ENCODE measurements at regions not wholly inside any gene's neighbourhood (a gene's known extent, or its start where the extent isn't known, plus 50 kb on each side); places are given as distances from the start of the nearest gene placed in this dataset.

GRCh38 chr7:115125750-115126149, 203.9 kb downstream of the MDFIC start:
- Histone ChIP-seq H3K27me3 (ENCODE audit: control insufficient read depth in 2 of 2, insufficient read depth in 2 of 2, low read length in 2 of 2) (no peaks in the 10 kb centered on the region), H3K9me1 (ENCODE audit: control insufficient read depth, insufficient read depth, low read length) (no peaks in the 10 kb centered on the region), H3K27ac (ENCODE audit: extremely low read depth, low read depth, low read length) (no peak overlapping the region), H3K79me2 (ENCODE audit: control insufficient read depth, insufficient read depth, low read length) (no peaks in the 10 kb centered on the region), H4K20me1 (replicated peaks; ENCODE audit: control insufficient read depth, insufficient read depth, low read length) (no peaks in the 10 kb centered on the region), H3K9ac (ENCODE audit: insufficient read depth in 1 of 2, low read depth in 2 of 2, low read length in 2 of 2) (no peak overlapping the region), H2AFZ (ENCODE audit: low read depth, low read length) (no peak overlapping the region), H3K9me3 (replicated peaks; ENCODE audit: control insufficient read depth, insufficient read depth, low read depth, low read length) (no peaks in the 10 kb centered on the region), H3K4me2 (ENCODE audit: insufficient read depth, low read length) (no peak overlapping the region), H3K36me3 (ENCODE audit: control insufficient read depth, insufficient read depth, low read length) (no peaks in the 10 kb centered on the region), H3K4me3 (no peak overlapping the region), H3K4me1 (replicated peaks in 1 of 2; ENCODE audit: control insufficient read depth in 2 of 2, insufficient read depth in 2 of 2, low read length in 2 of 2) (no peaks in the 10 kb centered on the region)
- POLR2A ChIA-PET = no interaction called here
- in situ Hi-C loops (cut with MboI) = no loop called here
- BruUV-seq (replicated peaks) = no TSS peak
- ATAC-seq (no peak), DNase-seq (ENCODE audit: extremely low read depth in 1 of 4, low spot score in 3 of 4) (no peak), FAIRE-seq (no peak)
- peak; percentile 93 for TF ChIP-seq MAFF (IDR thresholded peaks at IDR 0.05; ENCODE audit: low read length)
- no peak for TF ChIP-seq SMARCE1 (IDR thresholded peaks at IDR 0.05)
- no peak for TF ChIP-seq TBL1XR1 (IDR thresholded peaks at IDR 0.05; ENCODE audit: low read length in 2 of 2)
- peak; percentile 94 for TF ChIP-seq MAFK (IDR thresholded peaks at IDR 0.05; ENCODE audit: low read length)
- no peak for TF ChIP-seq ZC3H8 (IDR thresholded peaks at IDR 0.05)
- no peak for TF ChIP-seq ZNF79 (CRISPR knock-in tag; IDR thresholded peaks at IDR 0.05; ENCODE audit: low read depth)
- TF ChIP-seq MAFG (tag; conservative IDR thresholded peaks at IDR 0.05) = peak; percentile 86
- no peak for TF ChIP-seq HSF4 (CRISPR knock-in tag; IDR thresholded peaks at IDR 0.05; ENCODE audit: borderline replicate concordance)
- TF ChIP-seq PPARD (CRISPR knock-in tag; IDR thresholded peaks at IDR 0.05) = no peak
- TF ChIP-seq SPI1 (IDR thresholded peaks at IDR 0.05; ENCODE audit: borderline replicate concordance, low read depth, low read length) = no peak
- peak; percentile 93 for TF ChIP-seq ZNF316 (IDR thresholded peaks at IDR 0.05)
- no peak for TF ChIP-seq ZBTB34 (CRISPR knock-in tag; IDR thresholded peaks at IDR 0.05)
- TF ChIP-seq GABPB2 (CRISPR knock-in tag; conservative IDR thresholded peaks at IDR 0.05) = no peak
- no peak for TF ChIP-seq ZBTB9 (CRISPR knock-in tag; IDR thresholded peaks at IDR 0.05)
- TF ChIP-seq ZNF12 (CRISPR knock-in tag; IDR thresholded peaks at IDR 0.05) = no peak
- TF ChIP-seq SREBF1 (IDR thresholded peaks at IDR 0.05; ENCODE audit: borderline replicate concordance, low read depth, low read length) = no peak
- TF ChIP-seq C11orf30 (IDR thresholded peaks at IDR 0.05; ENCODE audit: low read depth) = peak; percentile 76; the same call in 1 of the 2 replicates
- CTCF ChIA-PET (ENCODE audit: low intra/inter-chr PET ratio) = no interaction called here
- intact Hi-C loops (cut with micrococcal nuclease) = no loop called here
